SK-N-SH (cell line): ENCODE measurements at regions not wholly inside any gene's neighbourhood (a gene's known extent, or its start where the extent isn't known, plus 50 kb on each side); places are given as distances from the start of the nearest gene placed in this dataset.

Source experiments
- CTCF ChIA-PET: fragments of 300-600, 350-600 bp; formaldehyde crosslinking; extraction: SDS; loops from one replicate; lab custom pipeline; 2021; lab: Yijun Ruan, JAX
- POLR2A ChIA-PET: fragments of 350-600 bp; sonication (Branson Sonifier 250); formaldehyde crosslinking; extraction: SDS; loops from one replicate; lab custom pipeline; 2020; ENCODE audit warnings: antibody characterized with exemption, inconsistent platforms; lab: Yijun Ruan, JAX
- DNase-seq: peaks from one replicate; pipeline ENCODE4 v3.0.0; 2012
- H2AFZ ChIP-seq: fragments of 200-600 bp; sonication (generic); 2 replicates; pipeline ENCODE4 v1.8.1; 2016; ENCODE audit warnings: antibody characterized with exemption, mild to moderate bottlenecking, low read depth
- H3F3A ChIP-seq: fragments of 200-600 bp; sonication (generic); replicated peaks from 2 replicates; pipeline ENCODE3; 2016; ENCODE audit warnings: antibody characterized with exemption, mild to moderate bottlenecking; ENCODE audit not compliant: insufficient read depth
- H3K27ac ChIP-seq, 2 experiments: fragments of 200-500 bp in 1 of 2; fragments of 200-600 bp in 1 of 2; sonication (Bioruptor generic) in 1 of 2; sonication (generic), shearing (Covaris generic) in 1 of 2; 2 replicates each; pipeline versions ENCODE4 v1.5.1 to v1.6.1; 2014 to 2016; ENCODE audit warnings: low read depth in 2 of 2, inconsistent platforms in 1 of 2, low read length in 1 of 2, mild to moderate bottlenecking in 1 of 2, mixed read lengths in 1 of 2
- H3K27me3 ChIP-seq: fragments of 200-600 bp; sonication (generic), shearing (Covaris generic); 2 replicates; pipeline ENCODE4 v1.6.1; 2016; ENCODE audit warnings: mixed run types; ENCODE audit not compliant: insufficient read depth
- H3K36me3 ChIP-seq, 2 experiments: fragments of 200-500 bp in 1 of 2; fragments of 200-600 bp in 1 of 2; sonication (Bioruptor generic) in 1 of 2; sonication (generic) in 1 of 2; replicated peaks in 1 of 2; 2 replicates each; pipeline versions ENCODE3 to v1.5.1; 2014 to 2016; ENCODE audit warnings: low read length in 1 of 2, mild to moderate bottlenecking in 1 of 2; ENCODE audit not compliant: insufficient read depth in 2 of 2, control insufficient read depth in 1 of 2
- H3K4me1 ChIP-seq, 2 experiments: fragments of 200-500 bp in 1 of 2; fragments of 200-600 bp in 1 of 2; sonication (Bioruptor generic) in 1 of 2; sonication (generic), shearing (Covaris generic) in 1 of 2; 2 replicates each; pipeline versions ENCODE4 v1.5.1 to v1.6.1; 2014 to 2016; ENCODE audit warnings: low read depth in 1 of 2, low read length in 1 of 2, mixed run types in 1 of 2; ENCODE audit not compliant: insufficient read depth in 2 of 2, control insufficient read depth in 1 of 2
- H3K4me2 ChIP-seq: fragments of 200-600 bp; sonication (generic), shearing (Covaris generic); 2 replicates; pipeline ENCODE4 v1.6.1; 2017; ENCODE audit warnings: mixed run types
- H3K4me3 ChIP-seq, 2 experiments: fragments of 200-500 bp in 1 of 2; fragments of 200-600 bp in 1 of 2; sonication (Bioruptor generic) in 1 of 2; sonication (generic), shearing (Covaris generic) in 1 of 2; 2 replicates each; pipeline versions ENCODE4 v1.5.1 to v1.8.1; 2014 to 2016; ENCODE audit warnings: low read depth in 2 of 2, inconsistent platforms in 1 of 2, low read length in 1 of 2, mild to moderate bottlenecking in 1 of 2, mixed read lengths in 1 of 2, moderate library complexity in 1 of 2
- H3K79me2 ChIP-seq: fragments of 200-600 bp; sonication (generic); 2 replicates; pipeline ENCODE4 v1.8.1; 2017; ENCODE audit warnings: mild to moderate bottlenecking; ENCODE audit not compliant: insufficient read depth
- H3K9ac ChIP-seq: fragments of 200-600 bp; sonication (generic); 2 replicates; pipeline ENCODE4 v1.6.1; 2017; ENCODE audit warnings: mixed run types
- H3K9me2 ChIP-seq: fragments of 200-600 bp; sonication (generic); 2 replicates; pipeline ENCODE4 v1.6.1; 2017; ENCODE audit warnings: mixed run types
- H3K9me3 ChIP-seq: fragments of 200-600 bp; sonication (generic); 2 replicates; pipeline ENCODE4 v1.6.1; 2017; ENCODE audit warnings: mixed run types, mild to moderate bottlenecking, moderate library complexity
- H4K20me1 ChIP-seq: fragments of 200-600 bp; sonication (generic); 2 replicates; pipeline ENCODE4 v1.6.1; 2017; ENCODE audit warnings: mild to moderate bottlenecking, mixed run types; ENCODE audit not compliant: insufficient read depth
- FOSL2 ChIP-seq: IDR thresholded peaks from 2 replicates; pipeline ENCODE4 v1.4.0; 2012; ENCODE audit warnings: low read depth, mild to moderate bottlenecking, moderate library complexity, borderline replicate concordance
- GATA2 ChIP-seq: sonication (generic); formaldehyde crosslinking; IDR thresholded peaks from 2 replicates; pipeline ENCODE4 v1.5.0; 2020; ENCODE audit warnings: mild to moderate bottlenecking, missing genetic modification reagents
- PBX3 ChIP-seq: IDR thresholded peaks from 2 replicates; pipeline ENCODE4; 2012
- REST ChIP-seq: IDR thresholded peaks from 2 replicates; pipeline ENCODE4 v1.6.1; 2012; ENCODE audit warnings: mild to moderate bottlenecking, low read depth, low read length, moderate library complexity
- RXRA ChIP-seq: IDR thresholded peaks from 2 replicates; pipeline ENCODE4 v1.4.0; 2012; ENCODE audit warnings: low read depth, mild to moderate bottlenecking, borderline replicate concordance
- ZBTB33 ChIP-seq: IDR thresholded peaks from 2 replicates; pipeline ENCODE4 v1.4.0; 2012; ENCODE audit warnings: low read depth, borderline replicate concordance
- WGBS: methylation state at CpG from one replicate; pipeline ENCODE4 v1.1.6; 2017; ENCODE audit warnings: low lambda C conversion rate; 5-methylcytosine and 5-hydroxymethylcytosine counted together

GRCh38 chr3:64432870-64433269 lies 207.6 kb upstream of the PRICKLE2 start (continued):
- TF ChIP-seq REST, result no peak
- TF ChIP-seq GATA2 (CRISPR knock-in tag), result no peak
- TF ChIP-seq FOSL2, result no peak
- TF ChIP-seq PBX3, result no peak

GRCh38 chr3:64431526-64432091 lies 206.3 kb upstream of the PRICKLE2 start:
- POLR2A ChIA-PET, result no interaction called here
- Histone ChIP-seq H3K27me3 (no peaks in the 10 kb centered on the region), H3K36me3 (no peaks in the 10 kb centered on the region), H2AFZ (no peak overlapping the region), H3K79me2 (no peaks in the 10 kb centered on the region), H3K4me2 (no peak overlapping the region), H3K4me3 (no peak overlapping the region), H3K9me2 (no peaks in the 10 kb centered on the region), H3K9ac (no peak overlapping the region), H3K9me3 (no peaks in the 10 kb centered on the region), H3K27ac (no peak overlapping the region)
- WGBS, result 74% methylated on average over 6 of the region's 6 CpGs
- TF ChIP-seq PBX3 (no peak), ZBTB33 (no peak), RXRA (no peak), GATA2 (CRISPR knock-in tag) (no peak)
- TF ChIP-seq, all 33 proteins: peak for 0
- no peak for DNase-seq
- CTCF ChIA-PET, result interaction anchor here (0.8 to 1.6 kb wide), 4 partner anchors 30 to 404 kb away, joined by 3 to 5 read pairs (median 3); no protein-coding TSS in a partner anchor
- no peaks in the 10 kb centered on the region for H3K4me1 ChIP-seq
- H4K20me1 ChIP-seq, result no peaks in the 10 kb centered on the region
- no peaks in the 10 kb centered on the region for H3F3A ChIP-seq
